SH-SY5Y (cell line): ENCODE measurements at regions not wholly inside any gene's neighbourhood (a gene's known extent, or its start where the extent isn't known, plus 50 kb on each side); places are given as distances from the start of the nearest gene placed in this dataset.

Experiments
- GATA2 ChIP-seq: IDR thresholded peaks from 2 replicates; pipeline ENCODE4 v1.6.1; 2011; ENCODE audit warnings: mild to moderate bottlenecking, low read depth, low read length
- GATA3 ChIP-seq: IDR thresholded peaks from 2 replicates; pipeline ENCODE4 v1.6.1; 2011; ENCODE audit warnings: low read depth, mild to moderate bottlenecking, low read length, moderate library complexity

- TF ChIP-seq GATA3 (no peak), GATA2 (no peak)
Observed at GRCh38 chr10:62580396-62580795, 206.2 kb downstream of the ZNF365 start.
